Motor neuron (in vitro differentiated cells): ENCODE measurements at regions not wholly inside any gene's neighbourhood (a gene's known extent, or its start where the extent isn't known, plus 50 kb on each side); places are given as distances from the start of the nearest gene placed in this dataset.

ENCODE experiments used
- ATAC-seq, 8 experiments: fragments of 200-7000 bp; cut with Tn5 transposase; replicated peaks in 6 of 8; 2 replicates each; pipeline ENCODE4 v1.8.0; 2021; ENCODE audit warnings: mild to moderate bottlenecking in 8 of 8, moderate library complexity in 8 of 8
- H3K27ac ChIP-seq, 2 donors: fragments of 250-450 bp; sonication (Bioruptor Pico); 2 replicates each; pipeline ENCODE4 v1.9.0; 2021; ENCODE audit warnings: antibody characterized with exemption in 2 of 2, mild to moderate bottlenecking in 2 of 2, moderate library complexity in 1 of 2
- H3K4me1 ChIP-seq, 2 donors: fragments of 250-450 bp; sonication (Bioruptor Pico); replicated peaks in 1 of 2; 2 replicates each; pipeline ENCODE4 v1.6.1; 2021; ENCODE audit warnings: antibody characterized with exemption in 2 of 2, mild to moderate bottlenecking in 2 of 2, moderate library complexity in 1 of 2
- H3K4me3 ChIP-seq, 5 donors: fragments of 250-450 bp; sonication (Bioruptor Pico); 2 replicates each; pipeline ENCODE4 v1.9.0; 2021; ENCODE audit warnings: antibody characterized with exemption in 5 of 5, mild to moderate bottlenecking in 5 of 5, moderate library complexity in 4 of 5
- WGBS, 10 experiments: fragments of 450-650 bp; shearing (Covaris generic); methylation state at CpG; one replicate each; pipeline ENCODE4 v1.0.0; 2022; 5-methylcytosine and 5-hydroxymethylcytosine counted together
- in situ Hi-C, 9 experiments: fragments of 400-800 bp; cut with MboI; loops; one replicate each; pipeline ENCODE4 v1.15.0; 2021; ENCODE audit warnings: low sequenced_read_pairs in 9 of 9, low pct_unique_long_range_greater_than_20kb in 2 of 9; ENCODE audit not compliant: unreplicated experiment in 9 of 9

DNA sequence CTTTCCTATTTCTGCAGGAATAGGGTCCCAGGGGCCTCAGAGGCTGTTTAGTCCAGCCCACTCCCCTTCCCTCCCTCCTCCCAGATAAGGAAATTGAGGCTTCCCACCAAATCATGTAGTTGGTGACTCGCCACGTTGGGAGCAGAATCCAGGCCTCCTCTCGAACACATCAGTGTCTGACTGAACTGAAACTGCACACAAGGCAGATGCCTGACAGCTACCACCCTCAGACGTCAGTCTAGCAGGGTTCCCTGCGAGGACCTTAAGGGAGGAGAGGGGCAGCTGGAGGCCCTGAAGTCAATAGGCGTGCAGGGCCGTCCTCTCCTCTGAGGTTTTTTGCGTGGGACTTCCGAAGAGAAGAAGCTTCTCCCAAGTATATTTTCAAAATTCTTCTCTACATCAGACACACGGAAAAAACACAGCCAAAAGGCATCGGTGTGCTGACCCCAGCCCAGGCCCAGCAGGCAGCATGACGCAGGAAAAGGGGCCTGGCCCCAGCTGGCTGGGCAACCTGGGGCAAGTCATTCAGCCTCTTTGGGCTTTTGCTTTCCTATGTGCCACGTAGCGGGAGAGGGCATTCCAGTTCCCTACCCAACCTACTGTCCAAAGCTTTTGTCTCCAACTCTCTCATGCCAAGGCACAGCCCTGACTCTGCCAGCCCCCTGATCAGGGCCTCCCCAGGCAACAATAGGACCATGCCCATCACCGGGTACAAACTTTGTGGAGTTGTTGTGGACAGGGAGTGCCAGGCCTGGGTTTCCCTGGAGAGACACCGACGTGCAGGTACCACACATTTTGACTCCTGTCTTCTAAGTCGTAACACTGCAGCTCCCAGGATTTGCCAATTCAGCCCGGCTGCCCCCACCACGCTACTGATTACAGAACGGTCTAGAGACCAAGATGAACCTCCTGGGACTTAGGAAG is 283.1 kb downstream of the XXYLT1 start:
- Histone ChIP-seq H3K27ac (no peak overlapping the region), H3K4me3 (no peak overlapping the region), H3K4me1 (no peaks in the 10 kb centered on the region)
- ATAC-seq = no peak
- in situ Hi-C loops = loop anchor here in 2 of 9 experiments (25.0 kb wide), 2 partner anchors 249 to 301 kb away; partner anchors contain the start of gene FAM43A (in 1 of the 2)
- 50 to 100% (median 93%) methylated on average over 1 to 11 of the region's 21 CpGs; no CpG with 5 or more reads in 3 of the 10 experiments for WGBS, 10 experiments

GRCh38 chr3:194988495-194989165 is 282.3 kb downstream of the XXYLT1 start:
- ATAC-seq = no peak
- H3K4me3 ChIP-seq = no peak overlapping the region
- no peak overlapping the region for H3K27ac ChIP-seq
- no peaks in the 10 kb centered on the region for H3K4me1 ChIP-seq
- in situ Hi-C loops = loop anchor here in 2 of 9 experiments (25.0 kb wide), 2 partner anchors 249 to 301 kb away; partner anchors contain the start of gene FAM43A (in 1 of the 2)
- WGBS, 10 experiments = 25 to 94% (median 77%) methylated on average over 2 to 5 of the region's 8 CpGs; no CpG with 5 or more reads in 2 of the 10 experiments

GRCh38 chr3:194989241-194989640 is 281.7 kb downstream of the XXYLT1 start:
- Histone ChIP-seq H3K4me3 (no peak overlapping the region), H3K4me1 (no peaks in the 10 kb centered on the region), H3K27ac (no peak overlapping the region)
- in situ Hi-C loops = loop anchor here in 2 of 9 experiments (25.0 kb wide), 2 partner anchors 248 to 302 kb away; partner anchors contain the start of gene FAM43A (in 1 of the 2)
- WGBS, 10 experiments = 60 to 88% (median 83%) methylated on average over 1 to 6 of the region's 10 CpGs; no CpG with 5 or more reads in 4 of the 10 experiments
- no peak for ATAC-seq

DNA sequence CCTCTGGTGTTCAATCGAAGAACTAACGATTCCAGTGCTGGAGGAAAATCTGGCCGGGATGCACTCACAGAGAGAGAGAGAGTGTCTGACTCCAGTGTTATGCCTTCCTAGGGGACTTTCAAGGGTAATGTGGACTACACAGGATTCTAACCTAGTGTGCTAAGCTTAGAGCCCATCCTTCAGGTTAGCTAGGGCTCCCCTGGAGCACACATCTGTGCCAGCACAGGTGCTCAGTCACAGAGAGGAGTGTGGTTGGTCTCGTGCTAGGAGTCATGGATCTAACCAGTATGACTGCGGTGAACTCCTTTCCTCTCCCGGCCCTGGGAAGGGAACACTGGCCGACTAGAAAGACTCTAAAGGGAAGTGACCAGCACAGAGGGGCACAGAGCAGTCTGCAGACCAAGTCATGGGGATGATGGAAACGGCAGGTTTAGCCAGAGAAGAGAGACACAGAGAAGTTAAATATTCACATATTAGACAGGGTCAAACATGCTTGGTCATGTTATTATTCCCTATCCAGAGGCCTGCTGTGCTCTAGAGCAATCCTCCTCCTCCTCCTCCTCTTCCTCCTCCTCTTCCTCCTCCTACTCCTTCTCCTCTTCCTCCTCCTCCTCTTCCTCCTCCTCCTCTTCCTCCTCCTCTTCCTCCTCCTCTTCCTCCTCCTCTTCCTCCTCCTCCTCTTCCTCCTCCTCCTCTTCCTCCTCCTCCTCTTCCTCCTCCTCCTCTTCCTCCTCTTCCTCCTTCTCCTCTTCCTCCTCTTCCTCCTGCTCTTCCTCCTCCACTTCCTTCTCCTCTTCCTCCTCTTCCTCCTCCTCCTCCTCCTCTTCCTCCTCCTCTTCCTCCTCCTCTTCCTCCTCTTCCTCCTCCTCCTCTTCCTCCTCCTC is 280.3 kb downstream of the XXYLT1 start:
- no peak overlapping the region for H3K4me3 ChIP-seq
- no peak for ATAC-seq
- H3K27ac ChIP-seq = no peak overlapping the region
- in situ Hi-C loops = loop anchor here in 2 of 9 experiments (25.0 kb wide), 2 partner anchors 247 to 303 kb away; partner anchors contain the start of gene FAM43A (in 1 of the 2)
- H3K4me1 ChIP-seq = no peaks in the 10 kb centered on the region
- 40 to 100% (median 77%) methylated on average over 1 to 4 of the region's 8 CpGs; no CpG with 5 or more reads in 4 of the 10 experiments for WGBS, 10 experiments

DNA sequence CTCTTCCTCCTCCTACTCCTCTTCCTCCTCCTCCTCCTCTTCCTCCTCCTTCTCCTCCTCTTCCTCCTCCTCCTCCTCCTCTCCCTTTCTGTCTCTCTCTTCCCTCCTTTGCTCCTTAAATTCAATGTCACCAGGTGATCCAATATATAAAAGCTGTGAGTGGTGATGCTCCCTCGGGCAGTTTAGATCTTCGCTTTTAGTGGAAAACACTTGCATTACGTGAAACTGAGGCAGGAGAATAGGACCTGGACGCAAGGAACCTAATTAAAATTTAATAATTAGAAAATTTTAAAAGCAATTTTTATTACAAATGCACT is 279.7 kb downstream of the XXYLT1 start:
- Histone ChIP-seq H3K4me1 (no peaks in the 10 kb centered on the region), H3K27ac (no peak overlapping the region), H3K4me3 (no peak overlapping the region)
- WGBS, 10 experiments = 37 to 100% (median 86%) methylated on average over 1 to 4 of the region's 4 CpGs; no CpG with 5 or more reads in 4 of the 10 experiments
- no peak for ATAC-seq
- in situ Hi-C loops = loop anchor here in 2 of 9 experiments (25.0 kb wide), 2 partner anchors 246 to 304 kb away; partner anchors contain the start of gene FAM43A (in 1 of the 2)

DNA sequence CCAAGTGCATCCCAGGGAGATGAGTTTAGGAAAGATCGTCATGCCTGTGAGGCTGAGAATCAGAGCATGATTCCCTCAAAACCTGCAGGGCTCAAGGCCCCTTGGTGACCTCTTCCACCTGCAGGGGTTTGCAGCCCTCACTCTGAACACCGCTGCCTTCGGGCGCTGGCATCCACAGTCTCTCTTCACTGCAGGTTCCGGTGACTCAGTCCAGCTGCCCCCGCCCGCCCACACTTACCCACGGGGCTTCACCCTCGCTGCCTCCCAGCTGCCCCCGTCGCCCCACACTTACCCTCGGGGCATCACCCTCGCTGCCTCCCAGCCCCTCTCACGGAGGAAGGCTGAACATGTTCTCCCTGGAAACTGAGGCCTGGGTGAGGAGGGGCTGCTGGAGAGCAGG is 277.1 kb downstream of the XXYLT1 start:
- no peak for ATAC-seq
- WGBS, 10 experiments = 40 to 100% (median 93%) methylated on average over 1 to 3 of the region's 14 CpGs; no CpG with 5 or more reads in 6 of the 10 experiments
- in situ Hi-C loops = loop anchor here in 2 of 9 experiments (25.0 kb wide), 2 partner anchors 243 to 307 kb away; partner anchors contain the start of gene FAM43A (in 1 of the 2)
- Histone ChIP-seq H3K4me3 (no peak overlapping the region), H3K27ac (no peak overlapping the region), H3K4me1 (no peaks in the 10 kb centered on the region)

- no peak overlapping the region for H3K27ac ChIP-seq
- H3K4me1 ChIP-seq = no peaks in the 10 kb centered on the region
- no peak overlapping the region for H3K4me3 ChIP-seq
- in situ Hi-C loops = loop anchor here in 2 of 9 experiments (25.0 kb wide), 2 partner anchors 243 to 307 kb away; partner anchors contain the start of gene FAM43A (in 1 of the 2)
- WGBS, 10 experiments = 80 to 86% (median 80%) methylated on average over 1 to 4 of the region's 6 CpGs; no CpG with 5 or more reads in 7 of the 10 experiments
- no peak for ATAC-seq
Observed at GRCh38 chr3:194994551-194994981, 276.4 kb downstream of the XXYLT1 start.

DNA sequence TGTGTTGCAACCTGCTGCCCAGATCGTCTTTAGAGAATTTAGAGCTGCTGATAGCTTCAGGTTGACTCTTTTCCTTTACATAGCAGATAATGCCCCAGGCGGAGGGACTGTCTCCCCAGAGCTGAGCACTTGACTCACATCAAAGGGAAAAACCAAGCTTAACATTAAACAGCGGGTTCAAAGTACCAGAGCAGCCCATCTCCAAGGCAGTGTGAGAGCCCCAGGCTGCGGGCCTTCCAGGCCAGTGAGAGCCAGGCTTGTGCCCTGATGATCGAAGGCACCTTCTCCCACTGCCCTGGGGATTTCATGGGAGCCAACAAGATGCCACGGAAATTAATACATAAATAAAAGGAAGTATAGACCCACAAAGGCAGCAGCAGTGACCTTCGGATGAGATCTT is 275.6 kb downstream of the XXYLT1 start:
- 18 to 93% (median 86%) methylated on average over 1 to 5 of the region's 7 CpGs; no CpG with 5 or more reads in 2 of the 10 experiments for WGBS, 10 experiments
- Histone ChIP-seq H3K27ac (no peak overlapping the region), H3K4me1 (no peaks in the 10 kb centered on the region), H3K4me3 (no peak overlapping the region)
- in situ Hi-C loops = loop anchor here in 2 of 9 experiments (25.0 kb wide), 2 partner anchors 242 to 308 kb away; partner anchors contain the start of gene FAM43A (in 1 of the 2)
- ATAC-seq = no peak

DNA sequence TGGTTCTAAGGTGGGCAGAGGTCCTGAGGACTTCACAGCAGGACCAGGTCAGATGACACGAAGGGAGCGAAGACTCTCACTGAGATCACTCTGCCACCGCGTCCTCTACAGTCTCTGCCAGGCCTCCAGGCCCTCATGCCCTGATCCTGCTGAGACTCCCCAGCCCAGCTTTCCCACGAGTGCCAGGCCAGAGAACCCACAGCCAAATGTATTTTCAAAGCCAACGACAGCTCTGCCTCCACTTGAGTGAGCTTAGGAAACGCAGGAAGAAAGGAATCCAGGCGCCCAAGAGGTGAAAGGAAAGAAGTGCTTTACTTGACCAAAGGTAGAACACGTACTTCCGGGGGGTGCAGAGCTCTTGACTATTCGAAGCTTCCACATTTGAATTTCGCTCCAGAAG is 275.0 kb downstream of the XXYLT1 start:
- H3K4me3 ChIP-seq = no peak overlapping the region
- no peaks in the 10 kb centered on the region for H3K4me1 ChIP-seq
- ATAC-seq = no peak
- in situ Hi-C loops = loop anchor here in 2 of 9 experiments (25.0 kb wide), 2 partner anchors 241 to 309 kb away; partner anchors contain the start of gene FAM43A (in 1 of the 2)
- H3K27ac ChIP-seq = no peak overlapping the region
- WGBS, 10 experiments = 40 to 100% (median 75%) methylated on average over 2 to 9 of the region's 12 CpGs; no CpG with 5 or more reads in 1 of the 10 experiments

DNA sequence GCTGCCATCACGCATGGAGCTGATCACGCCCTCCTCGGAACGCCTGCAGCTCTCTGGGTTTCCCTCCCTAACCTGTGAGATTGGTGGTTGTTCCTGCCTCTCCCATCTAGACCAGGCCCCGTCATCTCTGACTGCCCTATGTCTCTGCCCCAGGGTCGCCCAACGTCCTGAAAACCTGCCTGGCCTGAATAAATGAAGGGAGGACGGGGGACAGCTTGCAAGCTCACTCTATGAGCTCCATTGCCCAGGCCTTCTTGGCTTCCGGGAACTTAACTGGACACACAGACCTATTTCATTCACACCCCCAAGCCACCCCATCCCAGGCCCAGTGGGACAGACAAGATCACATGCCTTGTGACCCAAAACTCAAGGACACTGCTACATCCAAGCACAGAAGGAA is 274.2 kb downstream of the XXYLT1 start:
- no peaks in the 10 kb centered on the region for H3K4me1 ChIP-seq
- no peak for ATAC-seq
- no peak overlapping the region for H3K4me3 ChIP-seq
- in situ Hi-C loops = loop anchor here in 2 of 9 experiments (25.0 kb wide), 2 partner anchors 241 to 309 kb away; partner anchors contain the start of gene FAM43A (in 1 of the 2)
- H3K27ac ChIP-seq = no peak overlapping the region
- WGBS, 10 experiments = 57 to 100% (median 70%) methylated on average over 1 to 9 of the region's 9 CpGs

DNA sequence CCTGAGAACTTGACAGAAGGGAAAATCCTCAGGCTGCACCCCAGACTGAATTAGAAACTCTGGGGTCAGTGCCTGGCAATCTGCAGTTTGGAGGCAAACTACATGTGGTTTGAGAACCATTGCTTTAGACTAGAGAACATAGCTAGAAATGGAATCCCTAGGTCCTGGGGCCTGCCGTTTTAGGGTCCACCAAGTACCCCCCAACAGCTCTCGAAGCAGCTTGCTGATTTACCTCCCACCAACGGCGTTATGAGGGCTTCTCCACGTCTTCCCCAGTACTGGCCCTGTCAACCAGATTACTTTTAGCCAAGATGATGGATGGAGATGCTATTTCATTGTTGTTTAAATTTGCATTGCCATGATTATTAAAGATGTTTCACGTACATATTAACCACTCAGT is 272.5 kb downstream of the XXYLT1 start:
- in situ Hi-C loops = loop anchor here in 2 of 9 experiments (25.0 kb wide), 2 partner anchors 239 to 311 kb away; partner anchors contain the start of gene FAM43A (in 1 of the 2)

More for the DNA sequence above, 272.5 kb downstream of the XXYLT1 start:
- H3K4me3 ChIP-seq = no peak overlapping the region
- no peak for ATAC-seq
- H3K27ac ChIP-seq = no peak overlapping the region
- H3K4me1 ChIP-seq = peaks cover 5 to 11% of the 10 kb centered on the region in 2 donors
- 50 to 100% (median 75%) methylated on average over 1 to 4 of the region's 6 CpGs; no CpG with 5 or more reads in 1 of the 10 experiments for WGBS, 10 experiments
